Nephron (organoid): ENCODE measurements at regions not wholly inside any gene's neighbourhood (a gene's known extent, or its start where the extent isn't known, plus 50 kb on each side); places are given as distances from the start of the nearest gene placed in this dataset.
"Not testable (repeated sequence)": the region's sequence is repeated elsewhere in the genome, so short reads cannot be mapped to it uniquely, and the experiment has no call there.

ENCODE experiments used
- H3K27ac Mint-ChIP-seq, 3 experiments: 2 replicates each; pipeline ENCODE4 v1.8.0; 2020; ENCODE audit warnings: mixed read lengths in 3 of 3, mild to moderate bottlenecking in 2 of 3, moderate library complexity in 1 of 3
- H3K27me3 Mint-ChIP-seq: 2 replicates; pipeline ENCODE4 v1.8.0; 2021; ENCODE audit warnings: low read depth, mild to moderate bottlenecking, moderate library complexity, mixed read lengths
- H3K36me3 Mint-ChIP-seq: 2 replicates; pipeline ENCODE4 v1.8.0; 2020; ENCODE audit warnings: low read depth, mixed read lengths
- H3K4me1 Mint-ChIP-seq: 2 replicates; pipeline ENCODE4 v1.8.0; 2020; ENCODE audit warnings: mixed read lengths
- H3K4me3 Mint-ChIP-seq, 3 experiments: 2 replicates each; pipeline ENCODE4 v1.8.0; 2020; ENCODE audit warnings: mild to moderate bottlenecking in 3 of 3, mixed read lengths in 3 of 3, moderate library complexity in 2 of 3
- H3K9me3 Mint-ChIP-seq: 2 replicates; pipeline ENCODE4 v1.8.0; 2020; ENCODE audit warnings: mixed read lengths
- TF ChIP-seq, protein P1 (sequence below), 3 experiments: fragments of 200-600 bp; sonication (generic); IDR thresholded peaks; one replicate each; pipeline ENCODE4 v1.5.0; 2021; ENCODE audit warnings: antibody characterized with exemption in 3 of 3; ENCODE audit not compliant: unreplicated experiment in 3 of 3

DNA sequence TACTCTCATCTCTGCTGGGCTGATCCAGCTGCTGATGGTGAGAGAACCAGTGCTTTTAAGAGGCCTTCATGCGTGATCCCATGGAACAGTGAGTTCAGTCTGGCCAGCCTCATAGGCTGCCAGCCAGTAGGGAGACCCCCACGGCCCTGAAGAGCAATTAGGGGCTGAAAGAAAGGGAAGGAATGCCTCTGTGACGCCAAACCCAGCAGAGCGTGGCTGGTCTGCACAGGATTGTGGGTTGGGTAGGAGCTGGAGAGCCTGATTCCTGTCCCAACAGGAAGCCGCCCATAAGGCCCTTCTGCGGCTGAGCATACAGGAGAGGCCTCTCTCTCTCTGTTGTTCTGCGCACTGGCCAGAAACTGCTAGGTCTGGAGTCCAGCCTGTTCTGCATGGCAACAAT is 181.5 kb upstream of the E2F8 start:
- no peaks in the 10 kb centered on the region for H3K36me3 Mint-ChIP-seq
- no peaks in the 10 kb centered on the region for H3K9me3 Mint-ChIP-seq
- TF ChIP-seq, protein P1, sequence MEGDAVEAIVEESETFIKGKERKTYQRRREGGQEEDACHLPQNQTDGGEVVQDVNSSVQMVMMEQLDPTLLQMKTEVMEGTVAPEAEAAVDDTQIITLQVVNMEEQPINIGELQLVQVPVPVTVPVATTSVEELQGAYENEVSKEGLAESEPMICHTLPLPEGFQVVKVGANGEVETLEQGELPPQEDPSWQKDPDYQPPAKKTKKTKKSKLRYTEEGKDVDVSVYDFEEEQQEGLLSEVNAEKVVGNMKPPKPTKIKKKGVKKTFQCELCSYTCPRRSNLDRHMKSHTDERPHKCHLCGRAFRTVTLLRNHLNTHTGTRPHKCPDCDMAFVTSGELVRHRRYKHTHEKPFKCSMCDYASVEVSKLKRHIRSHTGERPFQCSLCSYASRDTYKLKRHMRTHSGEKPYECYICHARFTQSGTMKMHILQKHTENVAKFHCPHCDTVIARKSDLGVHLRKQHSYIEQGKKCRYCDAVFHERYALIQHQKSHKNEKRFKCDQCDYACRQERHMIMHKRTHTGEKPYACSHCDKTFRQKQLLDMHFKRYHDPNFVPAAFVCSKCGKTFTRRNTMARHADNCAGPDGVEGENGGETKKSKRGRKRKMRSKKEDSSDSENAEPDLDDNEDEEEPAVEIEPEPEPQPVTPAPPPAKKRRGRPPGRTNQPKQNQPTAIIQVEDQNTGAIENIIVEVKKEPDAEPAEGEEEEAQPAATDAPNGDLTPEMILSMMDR (IDR thresholded peaks at IDR 0.05; ENCODE audit: unreplicated experiment in 3 of 3): no peak
- no peak overlapping the region for H3K4me3 Mint-ChIP-seq
- H3K27me3 Mint-ChIP-seq: peaks cover 12% of the 10 kb centered on the region
- H3K27ac Mint-ChIP-seq: peak overlapping the region in 2 of 3 experiments; percentile 30 to 38
- peaks cover 28% of the 10 kb centered on the region for H3K4me1 Mint-ChIP-seq

DNA sequence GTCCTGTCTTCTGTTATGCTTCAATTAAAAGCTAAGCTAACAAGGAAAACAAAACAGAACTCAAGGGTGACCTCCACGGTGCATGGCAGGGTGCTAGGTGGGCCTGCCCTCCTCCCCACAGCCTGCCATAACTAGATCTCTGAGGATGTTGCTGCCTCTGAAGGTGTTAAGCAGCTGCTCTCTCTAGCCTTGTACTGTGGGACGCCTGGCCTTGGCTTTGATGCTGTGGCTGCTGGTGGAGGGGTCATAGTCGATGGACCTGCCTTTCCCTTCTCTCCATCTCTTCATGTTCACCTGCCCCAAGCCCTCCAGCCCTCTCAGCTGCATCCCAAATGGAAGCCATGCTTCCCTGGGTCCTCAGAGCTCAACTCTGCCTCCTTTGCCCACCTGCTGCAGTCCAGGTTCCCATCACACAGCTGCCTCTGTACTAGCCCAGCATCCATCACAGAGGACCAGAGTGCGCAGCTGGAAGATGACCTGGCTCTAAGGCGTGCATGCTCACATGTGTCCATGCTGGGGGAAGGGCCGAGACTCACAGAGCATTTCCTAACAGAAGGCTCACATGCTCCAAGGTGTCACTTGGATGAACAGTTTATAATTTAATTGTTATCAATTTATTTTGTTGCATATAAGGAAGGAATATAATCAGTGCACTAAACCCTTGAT is 180.3 kb upstream of the E2F8 start:
- Mint-ChIP-seq H3K27ac (no peak overlapping the region), H3K36me3 (no peaks in the 10 kb centered on the region), H3K4me1 (peaks cover 17% of the 10 kb centered on the region), H3K4me3 (no peak overlapping the region), H3K27me3 (peaks cover 8% of the 10 kb centered on the region), H3K9me3 (peaks cover 3% of the 10 kb centered on the region)
- TF ChIP-seq, protein P1 (IDR thresholded peaks at IDR 0.05; ENCODE audit: unreplicated experiment in 3 of 3): no peak

DNA sequence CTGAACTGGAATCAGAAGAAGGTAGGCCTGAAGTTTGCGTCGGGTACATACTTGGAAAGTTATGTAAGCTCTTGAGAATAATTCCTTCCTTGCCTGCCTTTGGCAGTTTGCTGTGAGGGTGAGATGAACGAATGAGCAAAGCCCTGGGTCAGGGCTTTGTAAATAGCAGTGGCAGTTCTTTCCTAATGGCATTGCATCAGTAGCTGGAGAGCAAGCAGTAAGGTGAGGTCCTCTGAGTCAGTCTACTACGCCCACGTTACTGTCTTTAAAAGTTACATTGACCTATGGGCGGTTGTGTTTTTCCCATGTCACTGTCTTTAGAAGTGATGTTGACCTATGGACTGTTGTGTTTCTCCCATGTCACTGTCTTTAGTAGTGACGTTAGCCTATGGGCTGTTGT is 179.1 kb upstream of the E2F8 start:
- TF ChIP-seq, protein P1 (IDR thresholded peaks at IDR 0.05; ENCODE audit: unreplicated experiment in 3 of 3): no peak
- Mint-ChIP-seq H3K4me1 (peaks cover 17% of the 10 kb centered on the region), H3K36me3 (no peaks in the 10 kb centered on the region), H3K27me3 (peaks cover 12% of the 10 kb centered on the region), H3K27ac (no peak overlapping the region), H3K4me3 (peak overlapping the region in 1 of 3 experiments; percentile 25), H3K9me3 (peaks cover 10% of the 10 kb centered on the region)

DNA sequence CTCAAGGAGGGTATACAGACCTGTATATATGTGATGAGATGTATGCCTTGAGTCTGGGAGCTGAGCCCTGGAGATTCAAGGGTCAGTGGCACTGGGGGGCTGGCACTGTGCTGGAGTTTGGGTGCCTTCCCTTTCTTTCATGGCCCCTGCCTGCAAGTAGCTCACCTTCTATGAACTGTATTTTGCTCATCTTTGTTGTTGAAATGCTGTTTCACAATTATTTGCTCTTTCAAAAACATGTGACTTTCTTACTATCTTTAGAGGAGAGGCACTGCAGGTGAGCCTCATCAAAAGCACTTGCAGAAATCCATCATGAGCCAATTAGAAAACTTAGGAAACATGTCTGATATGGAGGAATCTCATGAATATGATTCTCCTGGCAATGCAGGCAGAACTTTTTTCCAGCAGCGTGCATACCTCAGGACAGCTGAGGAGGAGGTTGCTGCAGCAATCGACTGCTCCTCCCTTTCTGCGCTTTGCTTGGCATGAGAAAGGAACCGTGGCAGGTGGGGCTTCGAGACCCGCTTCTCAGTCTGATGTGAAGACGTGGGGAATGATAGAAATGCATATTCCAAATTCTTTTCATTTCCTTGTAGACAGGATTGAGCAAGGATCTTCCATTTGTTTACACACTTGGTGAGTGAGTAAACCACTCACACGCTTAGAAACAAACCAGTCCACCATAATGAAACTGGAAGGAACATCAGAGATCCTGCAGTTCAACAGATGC is 178.4 kb upstream of the E2F8 start:
- H3K27ac Mint-ChIP-seq: no peak overlapping the region
- H3K9me3 Mint-ChIP-seq: peaks cover 14% of the 10 kb centered on the region
- TF ChIP-seq, protein P1 (IDR thresholded peaks at IDR 0.05; ENCODE audit: unreplicated experiment in 3 of 3): no peak
- no peaks in the 10 kb centered on the region for H3K36me3 Mint-ChIP-seq
- H3K4me3 Mint-ChIP-seq: peak overlapping the region in 1 of 3 experiments; percentile 25
- peaks cover 17% of the 10 kb centered on the region for H3K4me1 Mint-ChIP-seq
- peaks cover 14% of the 10 kb centered on the region for H3K27me3 Mint-ChIP-seq

DNA sequence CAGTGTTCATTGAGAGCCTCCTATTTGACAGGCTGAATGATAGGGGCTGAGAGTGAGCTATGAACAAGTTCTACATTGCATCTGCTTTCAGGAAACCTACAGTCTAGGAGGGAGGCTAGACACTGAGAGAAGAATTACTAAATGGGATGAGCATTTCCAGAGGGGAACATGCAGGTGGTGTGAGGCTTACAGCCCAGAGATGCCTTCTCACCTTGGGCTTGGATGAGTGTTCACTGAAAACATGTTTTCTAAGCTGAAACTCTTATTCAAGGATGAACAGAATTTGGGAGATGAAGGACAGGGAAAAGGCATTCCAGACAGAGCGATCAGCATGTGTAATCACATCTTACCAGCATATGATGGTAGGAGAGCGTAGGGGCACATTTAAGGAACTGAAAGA is 177.5 kb upstream of the E2F8 start:
- Mint-ChIP-seq H3K27ac (no peak overlapping the region), H3K36me3 (no peaks in the 10 kb centered on the region), H3K9me3 (peaks cover 14% of the 10 kb centered on the region), H3K4me1 (peaks cover 17% of the 10 kb centered on the region), H3K4me3 (no peak overlapping the region), H3K27me3 (peaks cover 22% of the 10 kb centered on the region)
- TF ChIP-seq, protein P1 (IDR thresholded peaks at IDR 0.05; ENCODE audit: unreplicated experiment in 3 of 3): no peak

DNA sequence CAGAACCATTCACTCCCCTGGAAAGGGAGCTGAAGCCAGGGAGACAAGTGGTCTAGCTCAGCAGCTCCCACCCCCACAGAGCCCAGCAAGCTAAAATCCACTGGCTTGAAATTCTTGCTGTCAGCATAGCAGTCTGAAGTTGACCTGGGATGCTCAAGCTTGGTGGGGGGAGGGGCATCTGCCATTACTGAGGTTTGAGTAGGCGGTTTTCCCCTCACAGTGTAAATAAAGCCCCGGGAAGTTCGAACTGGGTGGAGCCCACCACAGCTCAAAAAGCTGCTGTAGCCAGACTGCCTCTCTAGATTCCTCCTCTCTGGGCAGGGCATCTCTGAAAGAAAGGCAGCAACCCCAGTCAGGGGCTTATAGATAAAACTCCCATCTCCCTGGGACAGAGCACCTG is 171.3 kb upstream of the E2F8 start:
- H3K4me1 Mint-ChIP-seq: peaks cover 15% of the 10 kb centered on the region
- H3K9me3 Mint-ChIP-seq: peaks cover 17% of the 10 kb centered on the region
- not testable (repeated sequence) for H3K27ac Mint-ChIP-seq, H3K36me3 Mint-ChIP-seq, H3K4me3 Mint-ChIP-seq
- H3K27me3 Mint-ChIP-seq: peaks cover 41% of the 10 kb centered on the region
